AG09309 (cell line): ENCODE measurements at regions not wholly inside any gene's neighbourhood (a gene's known extent, or its start where the extent isn't known, plus 50 kb on each side); places are given as distances from the start of the nearest gene placed in this dataset.

Experiments
- DNase-seq: peaks from one replicate; pipeline ENCODE4 v3.0.0-alpha.2; 2010; ENCODE audit warnings: low read depth
- H3K4me3 ChIP-seq: 2 replicates; pipeline ENCODE4 v1.5.1; 2011; ENCODE audit warnings: mild to moderate bottlenecking, low read depth, low read length, moderate library complexity; ENCODE audit not compliant: control insufficient read depth
- CTCF ChIP-seq: IDR thresholded peaks from 2 replicates; pipeline ENCODE4 v1.5.1; 2011; ENCODE audit warnings: mild to moderate bottlenecking, low read depth, low read length, inconsistent platforms; ENCODE audit not compliant: insufficient read depth, control insufficient read depth; ENCODE audit errors: missing control alignments

- DNase-seq = no peak
- no peak for TF ChIP-seq CTCF
- H3K4me3 ChIP-seq = no peak overlapping the region
Measured at GRCh38 chr2:204336153-204336744, 209.0 kb upstream of the PARD3B start.

GRCh38 chr2:204337638-204338037, 207.6 kb upstream of the PARD3B start:
- no peak for DNase-seq
- TF ChIP-seq CTCF = no peak
- no peak overlapping the region for H3K4me3 ChIP-seq

DNA sequence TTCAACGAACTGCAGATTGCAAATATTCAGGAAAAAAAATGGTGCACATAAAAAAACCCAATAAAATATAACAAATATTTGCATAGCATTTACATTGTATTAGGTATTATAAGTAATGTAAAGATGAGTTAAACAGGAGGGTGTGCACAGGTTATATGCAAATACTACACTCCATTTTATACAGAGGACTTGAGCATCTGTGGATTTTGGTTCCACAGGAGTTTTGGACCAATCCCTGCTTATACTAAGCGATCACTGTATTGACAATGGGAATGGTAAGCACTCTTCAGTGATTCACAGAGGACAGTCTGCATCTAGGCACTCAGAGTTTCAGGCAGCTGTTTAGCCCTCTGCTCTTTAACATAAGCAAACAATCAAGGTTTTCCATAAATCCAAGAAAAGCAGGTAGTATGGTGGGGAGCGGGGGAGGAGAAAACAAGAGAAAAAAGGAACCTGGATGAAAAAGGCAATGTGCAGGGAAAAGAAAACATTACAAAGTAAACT, 206.0 kb upstream of the PARD3B start:
- DNase-seq = no peak
- no peak overlapping the region for H3K4me3 ChIP-seq
- no peak for TF ChIP-seq CTCF

- H3K4me3 ChIP-seq = no peak overlapping the region
- TF ChIP-seq CTCF = no peak
- no peak for DNase-seq
Measured at GRCh38 chr2:204340511-204340910, 204.8 kb upstream of the PARD3B start.

- no peak for DNase-seq
- no peak for TF ChIP-seq CTCF
- no peak overlapping the region for H3K4me3 ChIP-seq
Measured at GRCh38 chr2:204341887-204342276, 203.4 kb upstream of the PARD3B start.

- no peak for TF ChIP-seq CTCF
- no peak for DNase-seq
Measured at GRCh38 chr2:204343685-204344084, 201.6 kb upstream of the PARD3B start.

DNA sequence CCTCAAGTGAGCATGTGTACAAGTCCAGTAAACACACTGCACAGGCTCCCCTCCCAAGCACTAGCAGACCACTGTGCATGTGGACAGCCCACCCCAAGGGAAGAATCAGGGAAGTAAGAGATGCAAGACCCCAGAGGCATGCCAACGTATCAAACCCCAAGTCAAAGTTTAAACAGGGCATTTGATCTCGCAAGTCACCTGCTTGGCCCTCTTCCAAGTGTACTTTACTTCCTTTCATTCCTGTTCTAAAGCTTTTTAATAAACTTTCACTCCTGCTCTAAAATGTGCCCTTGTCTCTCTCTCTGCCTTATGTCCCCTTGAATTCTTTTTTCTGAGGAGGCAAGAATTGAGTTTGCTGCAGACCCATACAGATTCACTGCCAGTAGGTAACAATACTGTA, 201.2 kb upstream of the PARD3B start:
- H3K4me3 ChIP-seq = no peak overlapping the region
- DNase-seq = no peak
- TF ChIP-seq CTCF = no peak

More at GRCh38 chr2:204343685-204344084, 201.6 kb upstream of the PARD3B start:
- no peak overlapping the region for H3K4me3 ChIP-seq
